ENCODE measurements at regions not wholly inside any gene's neighbourhood (a gene's known extent, or its start where the extent isn't known, plus 50 kb on each side); places are given as distances from the start of the nearest gene placed in this dataset.

DNA sequence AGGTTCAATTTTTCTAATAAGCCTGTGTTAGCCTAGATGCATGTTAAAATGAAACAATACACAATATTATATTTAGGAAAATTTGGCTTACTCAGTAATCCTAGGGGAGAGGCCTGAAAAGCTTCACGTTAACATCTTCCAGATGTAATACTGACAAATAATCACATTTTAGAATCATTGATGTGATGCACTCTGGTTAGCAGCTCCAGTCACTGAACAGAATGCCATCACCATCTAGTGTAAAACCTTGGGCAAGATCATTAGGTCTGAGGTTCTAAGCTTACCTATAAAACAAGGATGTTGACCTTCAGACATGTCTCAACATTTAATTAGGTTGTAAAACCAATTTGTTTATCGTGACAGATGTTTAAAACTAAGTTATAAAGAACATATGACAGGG lies 1704.8 kb downstream of the STIM2 start:
- TF ChIP-seq, protein P1, sequence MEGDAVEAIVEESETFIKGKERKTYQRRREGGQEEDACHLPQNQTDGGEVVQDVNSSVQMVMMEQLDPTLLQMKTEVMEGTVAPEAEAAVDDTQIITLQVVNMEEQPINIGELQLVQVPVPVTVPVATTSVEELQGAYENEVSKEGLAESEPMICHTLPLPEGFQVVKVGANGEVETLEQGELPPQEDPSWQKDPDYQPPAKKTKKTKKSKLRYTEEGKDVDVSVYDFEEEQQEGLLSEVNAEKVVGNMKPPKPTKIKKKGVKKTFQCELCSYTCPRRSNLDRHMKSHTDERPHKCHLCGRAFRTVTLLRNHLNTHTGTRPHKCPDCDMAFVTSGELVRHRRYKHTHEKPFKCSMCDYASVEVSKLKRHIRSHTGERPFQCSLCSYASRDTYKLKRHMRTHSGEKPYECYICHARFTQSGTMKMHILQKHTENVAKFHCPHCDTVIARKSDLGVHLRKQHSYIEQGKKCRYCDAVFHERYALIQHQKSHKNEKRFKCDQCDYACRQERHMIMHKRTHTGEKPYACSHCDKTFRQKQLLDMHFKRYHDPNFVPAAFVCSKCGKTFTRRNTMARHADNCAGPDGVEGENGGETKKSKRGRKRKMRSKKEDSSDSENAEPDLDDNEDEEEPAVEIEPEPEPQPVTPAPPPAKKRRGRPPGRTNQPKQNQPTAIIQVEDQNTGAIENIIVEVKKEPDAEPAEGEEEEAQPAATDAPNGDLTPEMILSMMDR (IDR thresholded peaks at IDR 0.05) = no peak
- no peak for TF ChIP-seq POLR2A (IDR thresholded peaks at IDR 0.05)

Data from body of pancreas (tissue), 4 donors.